IPS-15b (cell line): ENCODE measurements at regions not wholly inside any gene's neighbourhood (a gene's known extent, or its start where the extent isn't known, plus 50 kb on each side); places are given as distances from the start of the nearest gene placed in this dataset.
"Not testable (repeated sequence)": the region's sequence is repeated elsewhere in the genome, so short reads cannot be mapped to it uniquely, and the experiment has no call there.

ENCODE experiments used
- H3K27me3 ChIP-seq: one replicate; pipeline ENCODE4 v1.6.1; 2013; ENCODE audit warnings: low read length; ENCODE audit not compliant: control insufficient read depth, insufficient read depth
- H3K36me3 ChIP-seq: one replicate; pipeline ENCODE4 v1.6.1; 2013; ENCODE audit warnings: low read length; ENCODE audit not compliant: control insufficient read depth, insufficient read depth
- H3K4me1 ChIP-seq: one replicate; pipeline ENCODE4 v1.6.1; 2013; ENCODE audit warnings: mild to moderate bottlenecking, low read length; ENCODE audit not compliant: control insufficient read depth, insufficient read depth
- H3K4me3 ChIP-seq: one replicate; pipeline ENCODE4 v1.5.1; 2013; ENCODE audit warnings: low read depth, low read length
- H3K9ac ChIP-seq: one replicate; pipeline ENCODE4 v1.6.1; 2013; ENCODE audit warnings: low read depth, mild to moderate bottlenecking, low read length
- H3K9me3 ChIP-seq: one replicate; pipeline ENCODE4 v1.6.1; 2013; ENCODE audit warnings: mild to moderate bottlenecking, low read length; ENCODE audit not compliant: control insufficient read depth, insufficient read depth

DNA sequence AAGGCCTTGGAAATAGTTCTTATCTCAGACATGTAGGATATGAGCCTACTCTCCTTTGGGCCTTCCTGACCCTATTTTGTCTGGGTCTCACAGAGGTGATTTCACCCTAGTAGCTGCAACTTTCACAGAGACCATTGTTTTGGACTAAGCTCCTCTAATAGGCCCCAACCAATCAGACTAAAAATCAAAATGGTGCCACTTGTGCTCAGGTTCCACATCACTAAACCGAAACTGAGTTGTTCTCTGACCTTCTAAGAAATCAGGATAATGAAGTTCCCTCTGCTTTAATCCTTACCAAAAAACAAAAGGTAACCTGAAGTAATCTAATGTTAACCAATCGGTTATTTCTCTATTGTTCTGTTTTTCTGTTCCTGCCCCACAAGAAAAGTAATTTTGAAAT lies 143.6 kb downstream of the CD24 start:
- H3K9me3 ChIP-seq: no peaks in the 10 kb centered on the region
- no peaks in the 10 kb centered on the region for H3K4me1 ChIP-seq
- H3K4me3 ChIP-seq: no peak overlapping the region
- no peaks in the 10 kb centered on the region for H3K27me3 ChIP-seq
- H3K36me3 ChIP-seq: no peaks in the 10 kb centered on the region
- H3K9ac ChIP-seq: no peak overlapping the region

DNA sequence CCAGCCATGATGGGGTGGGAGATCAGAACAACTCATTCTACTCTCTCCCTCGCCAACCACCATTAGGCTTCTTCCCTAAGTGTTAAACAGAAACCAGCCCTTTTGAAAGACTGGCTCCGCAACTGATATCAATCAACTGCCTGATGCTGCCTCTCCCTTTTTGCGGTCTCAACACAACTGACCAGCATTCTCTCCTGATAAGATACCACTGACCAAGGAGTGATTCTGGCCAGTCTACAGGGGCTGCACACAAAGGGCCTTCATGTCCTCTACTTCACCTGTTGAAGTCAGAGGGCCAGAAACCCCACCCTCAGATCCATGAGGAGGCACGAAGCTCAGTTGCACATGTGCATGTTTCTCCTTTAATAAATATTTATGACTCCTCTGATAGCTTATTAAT lies 145.1 kb downstream of the CD24 start:
- no peak overlapping the region for H3K4me3 ChIP-seq
- H3K4me1 ChIP-seq: no peaks in the 10 kb centered on the region
- no peaks in the 10 kb centered on the region for H3K9me3 ChIP-seq
- no peak overlapping the region for H3K9ac ChIP-seq
- H3K27me3 ChIP-seq: no peaks in the 10 kb centered on the region
- H3K36me3 ChIP-seq: no peaks in the 10 kb centered on the region

DNA sequence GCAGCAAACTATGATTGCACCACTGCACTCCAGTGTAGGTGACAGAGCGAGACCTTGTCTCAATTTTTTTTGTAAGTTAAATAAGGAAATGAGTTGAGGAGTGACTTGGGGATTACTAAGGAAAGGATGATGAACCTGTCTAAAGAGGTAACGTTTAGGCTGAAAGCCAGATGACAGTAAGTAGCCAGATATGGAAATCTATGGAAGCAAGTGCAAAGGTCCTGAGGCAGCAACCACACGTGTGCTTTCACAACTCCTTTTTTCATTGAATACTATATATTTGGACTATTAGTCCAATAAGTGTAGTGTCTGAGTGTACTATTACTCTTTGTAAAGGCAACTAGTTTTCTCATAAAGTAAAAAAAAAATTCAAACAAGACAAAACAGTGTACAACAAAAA lies 147.4 kb downstream of the CD24 start:
- no peaks in the 10 kb centered on the region for H3K9me3 ChIP-seq
- no peak overlapping the region for H3K9ac ChIP-seq
- no peak overlapping the region for H3K4me3 ChIP-seq
- H3K27me3 ChIP-seq: no peaks in the 10 kb centered on the region
- H3K36me3 ChIP-seq: no peaks in the 10 kb centered on the region
- H3K4me1 ChIP-seq: peaks cover 6% of the 10 kb centered on the region

DNA sequence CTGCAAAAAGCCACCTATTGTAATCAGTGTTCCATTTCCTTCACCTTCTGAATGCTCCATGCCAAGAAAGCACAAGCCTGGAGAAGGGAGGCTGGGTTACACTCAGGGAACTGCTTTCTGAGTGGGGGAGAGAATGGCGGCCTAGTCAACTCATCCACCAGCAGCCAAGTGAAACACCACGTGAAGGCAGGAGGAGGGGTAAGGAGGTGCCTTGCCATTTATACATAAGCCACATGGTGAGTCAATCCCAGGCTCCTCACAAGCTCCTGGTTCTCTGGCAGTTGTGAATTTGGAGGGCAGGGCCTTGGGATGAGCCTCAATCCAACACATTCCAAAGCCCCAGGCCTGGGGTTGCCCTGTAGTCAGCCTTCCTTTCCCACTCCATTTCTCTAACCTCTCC lies 149.4 kb downstream of the CD24 start:
- Histone ChIP-seq H3K9ac (no peak overlapping the region), H3K4me1 (peaks cover 6% of the 10 kb centered on the region), H3K9me3 (no peaks in the 10 kb centered on the region), H3K36me3 (no peaks in the 10 kb centered on the region), H3K4me3 (no peak overlapping the region), H3K27me3 (no peaks in the 10 kb centered on the region)

DNA sequence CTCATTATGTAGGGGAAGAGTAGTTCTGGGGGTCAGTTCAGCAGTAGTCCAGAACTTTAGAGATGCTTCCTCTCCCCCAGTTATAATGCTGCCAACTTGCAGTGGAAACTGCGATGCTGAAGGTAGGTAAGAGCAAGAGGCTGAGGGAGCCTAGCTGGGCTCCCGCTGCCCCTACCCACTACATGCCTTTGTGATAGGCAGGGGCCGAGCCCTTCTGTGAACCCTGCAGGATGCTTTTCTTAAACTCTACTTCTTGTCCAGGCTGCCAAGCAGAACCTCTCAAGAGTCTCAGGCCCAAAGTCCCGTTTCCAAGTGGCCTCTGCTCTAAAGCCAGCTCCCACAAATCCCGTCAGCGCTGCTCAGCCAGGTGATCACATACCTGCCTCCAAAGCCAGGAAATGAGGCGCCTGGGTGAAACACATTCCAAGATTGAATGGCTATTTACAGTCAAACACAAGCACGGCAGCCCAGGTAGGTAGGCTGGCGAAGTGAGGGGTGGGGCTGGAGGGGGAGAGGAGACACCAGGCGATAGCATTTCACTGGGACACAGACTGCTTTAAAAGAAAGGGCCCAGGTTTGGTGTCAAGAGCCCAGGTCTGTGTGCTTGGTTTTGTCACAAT lies 150.7 kb downstream of the CD24 start:
- Histone ChIP-seq H3K27me3 (no peaks in the 10 kb centered on the region), H3K9ac (peak overlapping the region; percentile 37), H3K9me3 (no peaks in the 10 kb centered on the region), H3K4me3 (no peak overlapping the region), H3K4me1 (peaks cover 6% of the 10 kb centered on the region), H3K36me3 (no peaks in the 10 kb centered on the region)

DNA sequence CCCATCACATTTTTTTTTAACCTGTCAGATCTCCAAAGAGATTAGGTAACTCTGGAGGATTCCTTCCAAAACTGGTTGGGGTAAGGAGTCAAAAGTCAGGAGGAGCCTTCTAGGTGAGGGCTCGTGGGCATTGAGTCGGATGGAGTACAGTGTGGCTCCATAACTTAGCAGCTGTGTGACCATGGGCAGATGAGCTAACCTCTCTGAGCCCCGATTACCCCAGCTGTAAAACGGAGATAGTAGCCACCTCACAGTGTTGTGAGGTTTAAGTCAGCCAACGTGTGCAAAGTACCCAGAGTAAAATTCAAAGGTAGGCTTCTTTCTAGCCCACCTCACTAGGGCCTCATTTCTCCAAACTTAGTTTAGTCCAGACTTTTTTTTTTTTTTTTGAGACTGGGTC lies 151.5 kb downstream of the CD24 start:
- no peak overlapping the region for H3K4me3 ChIP-seq
- H3K9ac ChIP-seq: no peak overlapping the region
- H3K27me3 ChIP-seq: no peaks in the 10 kb centered on the region
- no peaks in the 10 kb centered on the region for H3K36me3 ChIP-seq
- H3K9me3 ChIP-seq: no peaks in the 10 kb centered on the region
- H3K4me1 ChIP-seq: peaks cover 6% of the 10 kb centered on the region

DNA sequence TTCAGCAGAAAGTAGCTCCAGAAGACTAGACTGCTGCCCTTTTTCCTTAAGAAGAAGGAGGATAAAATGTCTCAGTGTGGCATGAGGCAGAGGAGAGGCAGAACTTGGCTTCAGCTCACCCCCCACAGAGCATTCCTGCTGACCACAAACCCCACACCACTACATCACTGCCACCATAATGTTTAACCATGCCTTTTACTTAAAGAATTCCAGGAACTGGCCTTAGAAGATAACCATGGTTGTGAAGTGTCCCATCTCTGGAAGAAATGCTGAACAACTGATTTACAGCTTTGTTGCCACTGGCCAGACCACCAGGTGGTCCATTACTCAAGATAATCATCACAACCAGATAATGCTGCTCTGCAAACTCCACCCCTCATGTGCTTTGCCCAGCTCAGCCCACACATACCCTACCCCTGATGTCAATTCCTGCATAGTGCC lies 154.1 kb downstream of the CD24 start:
- H3K4me3 ChIP-seq: no peak overlapping the region

DNA sequence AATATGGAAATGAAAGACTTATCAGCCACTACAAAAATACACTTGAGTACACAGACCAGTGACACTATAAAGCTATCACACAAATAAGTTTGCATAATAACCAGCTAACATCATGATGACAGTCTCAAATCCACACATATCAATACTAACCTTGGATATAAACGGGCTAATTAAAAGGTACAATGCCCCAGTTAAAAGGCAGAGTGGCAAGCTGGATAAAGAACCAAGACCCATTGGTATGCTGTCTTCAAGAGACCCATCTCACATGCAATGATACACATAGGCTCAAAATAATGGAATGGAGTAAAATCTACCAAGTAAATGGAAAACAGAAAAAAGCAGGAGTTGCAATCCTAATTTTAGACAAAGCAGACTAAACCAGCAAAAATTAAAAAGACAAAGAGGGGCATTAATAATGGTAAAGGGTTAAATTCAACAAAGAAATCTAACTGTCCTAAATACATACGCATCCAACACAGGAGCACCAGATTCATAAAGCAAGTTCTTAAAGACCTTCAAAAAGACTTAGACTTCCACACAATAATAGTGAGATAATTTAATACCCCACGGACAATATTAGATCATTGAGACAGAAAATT lies 163.3 kb downstream of the CD24 start:
- Histone ChIP-seq H3K9ac (no peak overlapping the region), H3K36me3 (no peaks in the 10 kb centered on the region)

More for the DNA sequence above, 154.1 kb downstream of the CD24 start:
- Histone ChIP-seq H3K9ac (no peak overlapping the region), H3K4me1 (peaks cover 6% of the 10 kb centered on the region), H3K27me3 (no peaks in the 10 kb centered on the region), H3K36me3 (no peaks in the 10 kb centered on the region), H3K9me3 (no peaks in the 10 kb centered on the region)

DNA sequence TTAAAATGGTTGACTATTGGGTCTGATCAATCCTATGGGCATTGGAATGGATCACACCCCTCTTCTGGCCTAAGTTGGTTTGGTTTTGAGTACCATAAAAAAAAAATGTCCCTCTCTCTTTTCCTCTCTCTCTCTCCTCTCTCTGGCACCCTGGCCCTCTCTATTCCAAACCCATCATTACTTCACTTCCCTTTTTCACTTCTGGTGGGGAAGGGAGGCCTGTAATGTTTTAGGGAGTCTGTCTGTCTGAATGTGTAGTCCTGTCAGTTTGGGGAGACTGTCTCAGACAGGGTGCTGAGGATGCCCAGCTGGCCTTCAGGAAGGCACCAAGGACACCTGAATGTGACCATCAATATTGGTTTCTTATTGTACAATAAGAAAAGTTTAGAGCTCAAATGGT lies 165.8 kb downstream of the CD24 start:
- no peaks in the 10 kb centered on the region for H3K36me3 ChIP-seq
- H3K27me3 ChIP-seq: no peaks in the 10 kb centered on the region
- no peak overlapping the region for H3K9ac ChIP-seq
- H3K4me3 ChIP-seq: no peak overlapping the region
- H3K4me1 ChIP-seq: peaks cover 10% of the 10 kb centered on the region
- peaks cover 9% of the 10 kb centered on the region for H3K9me3 ChIP-seq

More for the DNA sequence above, 163.3 kb downstream of the CD24 start:
- Histone ChIP-seq H3K27me3 (no peaks in the 10 kb centered on the region), H3K4me1 (no peaks in the 10 kb centered on the region), H3K4me3 (no peak overlapping the region), H3K9me3 (peaks cover 9% of the 10 kb centered on the region)

DNA sequence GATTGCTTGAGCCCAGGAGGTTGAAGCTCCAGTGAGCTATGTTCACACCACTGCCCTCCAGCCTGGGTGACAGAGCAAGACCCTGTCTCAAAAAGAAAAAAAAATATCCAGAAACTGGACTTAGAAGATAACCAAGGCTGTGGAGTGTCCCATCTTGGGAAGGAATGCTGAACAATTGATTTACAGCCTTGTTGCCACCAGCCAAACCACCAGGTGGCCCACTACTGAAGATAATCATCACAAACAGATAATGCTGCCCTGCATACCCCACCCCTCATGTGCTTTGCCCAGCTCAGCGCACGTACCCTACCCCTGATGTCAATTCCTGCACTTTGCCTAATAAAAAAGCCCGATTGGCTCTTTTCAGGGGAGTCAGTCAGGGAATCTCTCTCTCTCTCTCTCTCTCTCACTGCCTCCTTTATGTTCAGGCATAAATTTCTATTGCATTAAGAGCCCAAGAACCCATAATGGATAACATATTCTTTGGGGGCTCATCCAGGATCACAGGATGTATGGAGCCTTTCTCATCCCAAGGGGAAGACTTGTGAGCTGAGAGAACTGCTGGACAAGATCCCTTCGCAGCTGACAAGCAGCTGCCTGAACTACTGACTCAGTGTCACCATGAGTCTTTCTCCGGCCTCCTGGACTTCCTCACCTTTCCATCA lies 166.4 kb downstream of the CD24 start:
- peaks cover 9% of the 10 kb centered on the region for H3K9me3 ChIP-seq
- H3K36me3 ChIP-seq: no peaks in the 10 kb centered on the region
- no peaks in the 10 kb centered on the region for H3K27me3 ChIP-seq

DNA sequence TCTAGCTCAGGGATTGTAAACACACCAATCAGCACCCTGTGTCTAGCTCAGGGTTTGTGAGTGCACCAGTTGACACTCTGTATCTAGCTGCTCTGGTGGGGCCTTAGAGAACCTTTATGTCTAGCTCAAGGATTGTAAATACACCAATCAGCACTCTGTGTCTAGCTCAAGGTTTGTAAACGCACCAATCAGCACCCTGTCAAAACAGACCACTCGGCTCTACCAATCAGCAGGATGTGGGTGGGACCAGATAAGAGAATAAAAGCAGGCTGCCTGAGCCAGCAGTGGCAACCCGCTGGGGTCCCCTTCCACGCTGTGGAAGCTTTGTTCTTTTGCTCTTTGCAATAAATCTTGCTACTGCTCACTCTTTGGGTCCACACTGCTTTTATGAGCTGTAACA lies 168.3 kb downstream of the CD24 start:
- not testable (repeated sequence) for H3K9me3 ChIP-seq, H3K36me3 ChIP-seq, H3K4me3 ChIP-seq, H3K9ac ChIP-seq, H3K27me3 ChIP-seq
- H3K4me1 ChIP-seq: peaks cover 16% of the 10 kb centered on the region

More for the DNA sequence above, 166.4 kb downstream of the CD24 start:
- Histone ChIP-seq H3K4me3 (no peak overlapping the region), H3K9ac (no peak overlapping the region), H3K4me1 (peaks cover 14% of the 10 kb centered on the region)

DNA sequence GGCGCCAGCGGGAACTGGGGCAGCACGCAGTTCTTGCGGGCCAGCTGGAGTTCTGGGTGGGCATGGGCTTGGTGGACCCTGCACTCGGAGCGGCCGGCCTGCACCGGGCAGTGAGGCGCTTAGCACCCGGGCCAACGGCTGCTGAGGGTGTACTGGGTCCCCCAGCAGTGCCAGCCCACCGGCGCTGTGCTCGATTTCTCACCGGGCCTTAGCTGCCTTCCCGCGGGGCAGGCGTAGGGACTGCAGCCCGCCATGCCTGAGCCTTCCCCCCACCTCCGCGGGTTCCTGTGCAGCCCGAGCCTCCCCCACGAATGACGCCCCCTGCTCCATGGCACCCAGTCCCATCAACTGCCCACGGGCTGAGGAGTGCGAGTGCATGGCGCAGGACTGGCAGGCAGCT lies 168.8 kb downstream of the CD24 start:
- H3K9me3 ChIP-seq: peaks cover 9% of the 10 kb centered on the region
- no peak overlapping the region for H3K9ac ChIP-seq
- peaks cover 16% of the 10 kb centered on the region for H3K4me1 ChIP-seq
- H3K4me3 ChIP-seq: no peak overlapping the region
- H3K27me3 ChIP-seq: no peaks in the 10 kb centered on the region
- H3K36me3 ChIP-seq: no peaks in the 10 kb centered on the region
